MM.1S (cell line): ENCODE measurements at regions not wholly inside any gene's neighbourhood (a gene's known extent, or its start where the extent isn't known, plus 50 kb on each side); places are given as distances from the start of the nearest gene placed in this dataset.

ENCODE experiments used
- CTCF ChIP-seq: fragments of 300-600 bp; sonication (generic); IDR thresholded peaks from 2 replicates; pipeline ENCODE4 v1.5.1; 2016; ENCODE audit warnings: antibody characterized with exemption, low read length, mixed read lengths
- EZH2 ChIP-seq: fragments of 300-600 bp; sonication (generic); optimal IDR thresholded peaks from 2 replicates; pipeline ENCODE3; 2017; ENCODE audit warnings: low read depth, mild to moderate bottlenecking, antibody characterized with exemption, low read length, mixed read lengths
- EZH2phosphoT487 ChIP-seq: fragments of 300-600 bp; sonication (generic); IDR thresholded peaks from 2 replicates; pipeline ENCODE4 v1.6.1; 2018; ENCODE audit warnings: antibody characterized with exemption, low read length

DNA sequence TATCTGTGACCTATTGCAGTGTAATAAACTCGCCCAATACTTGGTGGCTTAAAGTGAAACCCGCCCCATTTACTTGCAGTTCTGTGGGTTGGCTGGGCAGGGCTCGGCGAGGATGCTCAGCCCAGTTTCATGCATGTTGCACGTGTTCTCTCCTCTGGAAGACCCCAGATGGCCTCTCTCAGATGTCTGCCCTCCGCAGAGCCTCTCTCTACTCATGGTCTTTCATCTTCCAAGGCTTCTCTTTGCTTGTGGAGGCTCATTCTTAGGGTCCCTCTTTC, 251.4 kb downstream of the SOD2 start:
- TF ChIP-seq CTCF = no peak
- TF ChIP-seq EZH2 = no peak
- no peak for TF ChIP-seq EZH2phosphoT487
